Posterior vena cava (tissue), 2 donors: ENCODE measurements at regions not wholly inside any gene's neighbourhood (a gene's known extent, or its start where the extent isn't known, plus 50 kb on each side); places are given as distances from the start of the nearest gene placed in this dataset.
"Not testable (repeated sequence)": the region's sequence is repeated elsewhere in the genome, so short reads cannot be mapped to it uniquely, and the experiment has no call there.

Experiments used
- DNase-seq: peaks from one replicate; pipeline ENCODE4 v3.0.0-alpha.2; 2020; ENCODE audit warnings: low spot score
- intact Hi-C, 2 donors: fragments of 100-400 bp; cut with DNase I; formaldehyde crosslinking; loops; one replicate each; pipeline versions ENCODE4 v1.14.1 to v1.14.2; 2022 to 2023
- donor health status: DM: yes; HTN: yes; CAD: no.
- donor health status: DM: yes; HTN: yes; CAD: no.

- intact Hi-C loops, DNase-seq: not testable (repeated sequence)
Measured at GRCh38 chr7:115599184-115599583, 431.4 kb downstream of the TFEC start.

GRCh38 chr7:115597220-115597619, 433.3 kb downstream of the TFEC start:
- intact Hi-C loops, DNase-seq: not testable (repeated sequence)

GRCh38 chr7:115593111-115593510, 437.5 kb downstream of the TFEC start:
- intact Hi-C loops, result no loop called here
- DNase-seq, result no peak

GRCh38 chr7:115585015-115585718, 445.4 kb downstream of the TFEC start:
- DNase-seq, result no peak
- intact Hi-C loops, result loop anchor here in 1 of 2 donors (5.0 kb wide), 1 partner anchor 248 kb away; no protein-coding TSS in a partner anchor

GRCh38 chr7:115582956-115583355, 447.6 kb downstream of the TFEC start:
- DNase-seq, result no peak
- intact Hi-C loops, result no loop called here

GRCh38 chr7:115578576-115578975, 452.0 kb downstream of the TFEC start:
- intact Hi-C loops, result no loop called here
- no peak for DNase-seq

- intact Hi-C loops, result no loop called here
- DNase-seq, result no peak
Measured at GRCh38 chr7:115574681-115575291, 455.8 kb downstream of the TFEC start.

GRCh38 chr7:115572111-115572510, 458.5 kb downstream of the TFEC start:
- no peak for DNase-seq
- intact Hi-C loops, result no loop called here

GRCh38 chr7:115561335-115562110, 469.0 kb downstream of the TFEC start:
- DNase-seq, result no peak
- intact Hi-C loops, result no loop called here

- intact Hi-C loops, result no loop called here
- DNase-seq, result no peak
Measured at GRCh38 chr7:115559877-115560276, 470.7 kb downstream of the TFEC start.

GRCh38 chr7:115558161-115558560, 472.4 kb downstream of the TFEC start:
- intact Hi-C loops, result no loop called here
- DNase-seq, result no peak

- DNase-seq, intact Hi-C loops: not testable (repeated sequence)
Measured at GRCh38 chr7:115557296-115557695, 473.3 kb downstream of the TFEC start.

GRCh38 chr7:115552766-115553165, 477.8 kb downstream of the TFEC start:
- DNase-seq, result no peak
- intact Hi-C loops, result no loop called here

GRCh38 chr7:115549910-115550309, 480.7 kb downstream of the TFEC start:
- intact Hi-C loops, result no loop called here
- no peak for DNase-seq

- intact Hi-C loops, result no loop called here
- no peak for DNase-seq
Measured at GRCh38 chr7:115548756-115549155, 481.8 kb downstream of the TFEC start.

- no peak for DNase-seq
- intact Hi-C loops, result no loop called here
Measured at GRCh38 chr7:115546790-115547189, 483.8 kb downstream of the TFEC start.

GRCh38 chr7:115533785-115534184, 496.8 kb downstream of the TFEC start:
- no peak for DNase-seq
- intact Hi-C loops, result no loop called here

GRCh38 chr7:115526278-115526677, 504.3 kb downstream of the TFEC start:
- intact Hi-C loops, result no loop called here

GRCh38 chr7:115522174-115522573, 508.4 kb downstream of the TFEC start:
- DNase-seq, result no peak

More at GRCh38 chr7:115526278-115526677, 504.3 kb downstream of the TFEC start:
- no peak for DNase-seq

GRCh38 chr7:115516341-115516740, 514.2 kb downstream of the TFEC start:
- intact Hi-C loops, result no loop called here
- no peak for DNase-seq

More at GRCh38 chr7:115522174-115522573, 508.4 kb downstream of the TFEC start:
- intact Hi-C loops, result no loop called here
